Neural progenitor cell (in vitro differentiated cells): ENCODE measurements at regions not wholly inside any gene's neighbourhood (a gene's known extent, or its start where the extent isn't known, plus 50 kb on each side); places are given as distances from the start of the nearest gene placed in this dataset.

Experiments used
- DNase-seq: peaks from one replicate; pipeline ENCODE4 v3.0.0-alpha.2; 2016; ENCODE audit warnings: low spot score
- H2AFZ ChIP-seq: fragments of 200-600 bp; sonication (generic); replicated peaks from 2 replicates; pipeline ENCODE4 v1.6.1; 2016; ENCODE audit warnings: antibody characterized with exemption
- H3F3A ChIP-seq: fragments of 200-600 bp; sonication (generic); 2 replicates; pipeline ENCODE4 v1.6.1; 2016; ENCODE audit warnings: antibody characterized with exemption, low read depth
- H3K27ac ChIP-seq: fragments of 200-600 bp; sonication (generic); 2 replicates; pipeline ENCODE4 v1.5.1; 2016; ENCODE audit warnings: mild to moderate bottlenecking
- H3K27me3 ChIP-seq: fragments of 200-600 bp; sonication (generic); 2 replicates; pipeline ENCODE4 v1.6.1; 2016; ENCODE audit warnings: mild to moderate bottlenecking, moderate library complexity
- H3K36me3 ChIP-seq: fragments of 200-600 bp; sonication (generic); 2 replicates; pipeline ENCODE4 v1.5.1; 2016
- H3K4me1 ChIP-seq: fragments of 200-600 bp; sonication (generic); 2 replicates; pipeline ENCODE4 v1.6.1; 2016; ENCODE audit warnings: mixed run types
- H3K4me2 ChIP-seq: fragments of 200-600 bp; sonication (generic); 2 replicates; pipeline ENCODE4 v1.6.1; 2016
- H3K4me3 ChIP-seq: fragments of 200-600 bp; sonication (generic); 2 replicates; pipeline ENCODE4 v1.5.1; 2016
- H3K79me2 ChIP-seq: fragments of 200-600 bp; sonication (generic); 2 replicates; pipeline ENCODE4 v1.6.1; 2016; ENCODE audit warnings: low read depth
- H3K9ac ChIP-seq: fragments of 200-600 bp; sonication (generic); 2 replicates; pipeline ENCODE4 v1.6.1; 2016
- H3K9me3 ChIP-seq: fragments of 200-600 bp; sonication (generic); 2 replicates; pipeline ENCODE4 v1.5.1; 2016; ENCODE audit warnings: low read depth
- H4K20me1 ChIP-seq: fragments of 200-600 bp; sonication (generic); 2 replicates; pipeline ENCODE4 v1.6.1; 2016; ENCODE audit warnings: low read depth
- H3K27ac Mint-ChIP-seq: 3 replicates; pipeline ENCODE4 v1.8.0; 2021; ENCODE audit warnings: mixed read lengths
- H3K27me3 Mint-ChIP-seq: 2 replicates; pipeline ENCODE4 v1.8.0; 2022; ENCODE audit warnings: low read depth, mild to moderate bottlenecking, inconsistent platforms, moderate library complexity, mixed read lengths; ENCODE audit not compliant: insufficient read depth
- H3K36me3 Mint-ChIP-seq: 3 replicates; pipeline ENCODE4 v1.8.0; 2021; ENCODE audit warnings: mixed read lengths
- H3K4me1 Mint-ChIP-seq: 3 replicates; pipeline ENCODE4 v1.8.0; 2021; ENCODE audit warnings: mixed read lengths
- H3K4me3 Mint-ChIP-seq: 3 replicates; pipeline ENCODE4 v1.8.0; 2021; ENCODE audit warnings: mild to moderate bottlenecking, moderate library complexity, mixed read lengths
- H3K9me3 Mint-ChIP-seq: 3 replicates; pipeline ENCODE4 v1.8.0; 2020; ENCODE audit warnings: mixed read lengths
- EZH2 ChIP-seq: fragments of 200-600 bp; sonication (generic); IDR thresholded peaks from 2 replicates; pipeline ENCODE4 v1.6.1; 2017; ENCODE audit warnings: antibody characterized with exemption, mild to moderate bottlenecking, moderate library complexity
- EZH2phosphoT487 ChIP-seq: fragments of 200-600 bp; sonication (generic); IDR thresholded peaks from 2 replicates; pipeline ENCODE4 v1.6.1; 2017; ENCODE audit warnings: antibody characterized with exemption
- TF ChIP-seq, protein P1 (sequence below): fragments of 200-600 bp; sonication (generic); IDR thresholded peaks from 2 replicates; pipeline ENCODE4 v1.5.1; 2017; ENCODE audit warnings: antibody characterized with exemption, mild to moderate bottlenecking

GRCh38 chr2:236947896-236948295, 137.8 kb upstream of the COPS8 start:
- no peak overlapping the region for H2AFZ ChIP-seq
- no peaks in the 10 kb centered on the region for H3F3A ChIP-seq
- TF ChIP-seq EZH2, result no peak
- TF ChIP-seq, protein P1, sequence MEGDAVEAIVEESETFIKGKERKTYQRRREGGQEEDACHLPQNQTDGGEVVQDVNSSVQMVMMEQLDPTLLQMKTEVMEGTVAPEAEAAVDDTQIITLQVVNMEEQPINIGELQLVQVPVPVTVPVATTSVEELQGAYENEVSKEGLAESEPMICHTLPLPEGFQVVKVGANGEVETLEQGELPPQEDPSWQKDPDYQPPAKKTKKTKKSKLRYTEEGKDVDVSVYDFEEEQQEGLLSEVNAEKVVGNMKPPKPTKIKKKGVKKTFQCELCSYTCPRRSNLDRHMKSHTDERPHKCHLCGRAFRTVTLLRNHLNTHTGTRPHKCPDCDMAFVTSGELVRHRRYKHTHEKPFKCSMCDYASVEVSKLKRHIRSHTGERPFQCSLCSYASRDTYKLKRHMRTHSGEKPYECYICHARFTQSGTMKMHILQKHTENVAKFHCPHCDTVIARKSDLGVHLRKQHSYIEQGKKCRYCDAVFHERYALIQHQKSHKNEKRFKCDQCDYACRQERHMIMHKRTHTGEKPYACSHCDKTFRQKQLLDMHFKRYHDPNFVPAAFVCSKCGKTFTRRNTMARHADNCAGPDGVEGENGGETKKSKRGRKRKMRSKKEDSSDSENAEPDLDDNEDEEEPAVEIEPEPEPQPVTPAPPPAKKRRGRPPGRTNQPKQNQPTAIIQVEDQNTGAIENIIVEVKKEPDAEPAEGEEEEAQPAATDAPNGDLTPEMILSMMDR, result no peak
- H3K36me3 ChIP-seq, result no peaks in the 10 kb centered on the region
- H3K27me3 ChIP-seq, result no peaks in the 10 kb centered on the region
- H3K9ac ChIP-seq, result no peak overlapping the region
- H3K9me3 ChIP-seq, result no peaks in the 10 kb centered on the region
- peak overlapping the region; percentile 25 for H3K27ac Mint-ChIP-seq
- H4K20me1 ChIP-seq, result no peaks in the 10 kb centered on the region
- H3K4me3 Mint-ChIP-seq, result no peak overlapping the region
- no peak overlapping the region for H3K27ac ChIP-seq
- H3K27me3 Mint-ChIP-seq, result peaks cover 10% of the 10 kb centered on the region
- no peak for DNase-seq
- H3K4me1 ChIP-seq, result peaks cover 8% of the 10 kb centered on the region
- H3K4me1 Mint-ChIP-seq, result peaks cover 11% of the 10 kb centered on the region
- peaks cover 7% of the 10 kb centered on the region for H3K9me3 Mint-ChIP-seq
- H3K4me3 ChIP-seq, result no peak overlapping the region
- no peaks in the 10 kb centered on the region for H3K36me3 Mint-ChIP-seq
- H3K79me2 ChIP-seq, result no peaks in the 10 kb centered on the region
- H3K4me2 ChIP-seq, result no peak overlapping the region

GRCh38 chr2:236949089-236949905, 136.4 kb upstream of the COPS8 start:
- no peak overlapping the region for H3K27ac ChIP-seq
- H3K9ac ChIP-seq, result no peak overlapping the region
- Mint-ChIP-seq H3K4me3 (no peak overlapping the region), H3K27me3 (peaks cover 14% of the 10 kb centered on the region), H3K9me3 (peaks cover 9% of the 10 kb centered on the region), H3K4me1 (peaks cover 6% of the 10 kb centered on the region), H3K27ac (no peak overlapping the region), H3K36me3 (no peaks in the 10 kb centered on the region)
- H3K4me2 ChIP-seq, result no peak overlapping the region
- DNase-seq, result no peak
- H3K4me3 ChIP-seq, result no peak overlapping the region
- no peaks in the 10 kb centered on the region for H3K9me3 ChIP-seq
- no peaks in the 10 kb centered on the region for H3K79me2 ChIP-seq
- H3K4me1 ChIP-seq, result peaks cover 8% of the 10 kb centered on the region
- no peaks in the 10 kb centered on the region for H3K36me3 ChIP-seq
- H2AFZ ChIP-seq, result peak overlapping the region; percentile 55
- H3F3A ChIP-seq, result no peaks in the 10 kb centered on the region
- H3K27me3 ChIP-seq, result no peaks in the 10 kb centered on the region
- no peaks in the 10 kb centered on the region for H4K20me1 ChIP-seq
- TF ChIP-seq EZH2phosphoT487 (no peak), EZH2 (no peak)
- TF ChIP-seq, protein P1, result no peak

DNA sequence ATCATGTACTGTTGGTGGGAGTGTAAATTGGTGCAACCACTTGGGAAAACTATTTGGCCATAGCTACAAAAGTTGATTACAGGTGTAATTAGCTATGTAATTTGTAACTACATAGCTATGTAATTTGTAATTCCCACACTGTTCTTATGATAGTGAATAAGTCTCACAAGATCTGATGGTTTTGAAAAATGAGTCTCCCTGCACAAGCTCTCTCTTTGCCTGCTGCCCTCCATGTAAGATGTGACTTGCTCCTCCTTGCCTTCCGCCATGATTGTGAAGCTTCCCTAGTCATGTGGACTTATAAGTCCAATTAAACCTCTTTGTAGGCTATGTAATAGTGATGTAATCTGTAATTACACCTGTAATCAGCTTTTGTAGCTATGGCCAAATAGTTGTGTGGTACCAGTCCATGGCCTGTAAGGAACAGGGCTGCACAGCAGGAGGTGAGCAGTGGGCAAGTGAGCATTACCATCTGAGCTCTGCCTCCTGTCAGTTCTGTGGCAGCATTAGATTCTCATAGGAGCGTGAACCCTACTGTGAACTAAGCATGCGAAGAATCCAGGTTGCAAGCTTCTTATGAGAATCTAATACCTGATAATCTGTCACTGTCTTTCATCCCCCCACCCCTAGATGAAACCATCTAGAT, 133.7 kb upstream of the COPS8 start:
- Histone ChIP-seq H2AFZ (no peak overlapping the region), H3K9ac (no peak overlapping the region), H3F3A (peaks cover 3% of the 10 kb centered on the region), H3K79me2 (no peaks in the 10 kb centered on the region), H4K20me1 (no peaks in the 10 kb centered on the region), H3K4me2 (no peak overlapping the region), H3K4me3 (no peak overlapping the region), H3K9me3 (no peaks in the 10 kb centered on the region), H3K27me3 (no peaks in the 10 kb centered on the region), H3K27ac (no peak overlapping the region), H3K36me3 (no peaks in the 10 kb centered on the region), H3K4me1 (peaks cover 18% of the 10 kb centered on the region)
- H3K36me3 Mint-ChIP-seq, result no peaks in the 10 kb centered on the region
- no peak overlapping the region for H3K27ac Mint-ChIP-seq
- TF ChIP-seq EZH2, result no peak
- no peak for TF ChIP-seq EZH2phosphoT487
- TF ChIP-seq, protein P1, result no peak
- peaks cover 7% of the 10 kb centered on the region for H3K27me3 Mint-ChIP-seq
- peaks cover 13% of the 10 kb centered on the region for H3K9me3 Mint-ChIP-seq
- H3K4me1 Mint-ChIP-seq, result peaks cover 14% of the 10 kb centered on the region
- H3K4me3 Mint-ChIP-seq, result no peak overlapping the region
- DNase-seq, result no peak
